NOMO-1 treated with DMSO at 0.1 percent for 48 hours (cell line): ENCODE measurements at regions not wholly inside any gene's neighbourhood (a gene's known extent, or its start where the extent isn't known, plus 50 kb on each side); places are given as distances from the start of the nearest gene placed in this dataset.

Experiments
- DNase-seq: peaks from one replicate; lab custom pipeline; 2025; ENCODE audit not compliant: unreplicated experiment; lab: John Stamatoyannopoulos, UW

DNA sequence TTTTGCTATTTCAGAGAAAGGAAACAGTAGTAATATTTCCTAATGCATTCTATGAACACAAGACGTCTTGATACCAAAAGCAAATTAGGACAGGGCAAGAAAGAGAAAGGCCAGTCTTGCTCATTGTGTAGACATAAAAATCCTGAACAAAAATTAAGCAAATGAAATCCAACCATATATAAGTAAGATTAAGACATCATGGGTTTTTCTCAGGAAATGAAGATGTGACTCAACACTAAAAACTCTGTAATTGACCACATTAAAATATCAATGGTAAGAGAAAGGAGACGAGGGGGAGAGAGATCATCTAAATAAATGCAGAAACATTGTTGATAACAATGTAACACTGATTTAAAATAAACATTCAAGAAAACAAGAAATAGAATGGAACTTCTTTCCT is 205.4 kb downstream of the SOD2 start:
- no peak for DNase-seq

GRCh38 chr6:159483259-159483658 is 209.8 kb downstream of the SOD2 start:
- no peak for DNase-seq

DNA sequence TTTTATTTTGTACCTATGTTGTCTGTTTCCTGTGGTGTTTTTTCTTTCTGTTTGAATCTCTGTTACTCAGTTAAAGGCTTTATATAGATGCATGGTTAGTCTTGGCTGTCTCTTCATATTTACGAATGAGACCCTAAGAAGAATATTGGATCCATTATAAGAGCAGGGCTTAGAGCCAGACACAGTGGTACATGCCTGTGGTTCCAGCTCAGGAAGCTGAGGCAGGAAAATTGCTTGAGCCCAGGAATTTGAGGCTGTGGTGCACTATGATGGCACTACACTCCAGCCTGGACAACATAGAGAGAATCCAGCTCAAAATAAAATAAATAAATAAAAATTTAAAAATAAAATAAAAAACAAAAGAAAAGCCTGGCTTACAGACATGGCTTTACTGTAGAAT is 211.1 kb downstream of the SOD2 start:
- DNase-seq, result no peak

DNA sequence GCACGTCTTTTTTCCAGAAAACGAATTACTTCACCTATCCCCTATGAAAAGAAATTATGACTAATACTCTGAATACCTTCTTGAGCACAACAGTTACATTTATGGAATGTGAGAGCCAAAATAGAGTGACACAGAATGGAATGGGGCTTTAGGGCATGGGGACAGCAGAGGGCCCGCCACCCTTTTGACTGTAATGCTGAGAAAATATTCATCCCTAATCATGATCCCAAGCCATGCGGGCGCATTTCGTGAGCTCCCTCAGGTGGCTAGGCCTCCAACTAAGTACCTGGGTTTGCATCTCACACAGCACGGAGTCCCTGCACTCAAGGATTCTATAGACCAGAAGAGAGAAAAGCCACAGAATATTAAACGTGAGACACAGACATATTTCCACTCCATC is 212.6 kb downstream of the SOD2 start:
- DNase-seq, result no peak

GRCh38 chr6:159479146-159479545 is 213.9 kb downstream of the SOD2 start:
- DNase-seq, result no peak

- no peak for DNase-seq
Observed at GRCh38 chr6:159473475-159474263, 219.4 kb downstream of the SOD2 start.

DNA sequence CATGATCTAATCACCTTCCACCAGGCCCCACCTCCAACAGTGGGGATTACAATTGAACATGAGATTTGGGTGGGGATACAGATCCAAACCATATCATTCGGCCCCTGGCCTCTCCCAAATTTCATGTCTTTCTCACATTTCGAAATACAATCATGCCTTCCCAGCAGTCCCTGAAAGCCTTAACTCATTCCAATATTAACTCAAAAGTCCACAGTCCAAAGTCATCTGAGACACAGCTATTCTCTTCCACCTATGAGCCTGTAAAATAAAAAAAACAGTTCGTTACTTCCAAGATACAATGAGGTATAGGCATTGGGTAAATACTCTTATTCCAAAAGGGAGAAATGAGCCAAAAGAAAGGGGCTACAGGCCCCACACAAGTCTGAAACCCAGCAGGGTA is 222.6 kb downstream of the SOD2 start:
- DNase-seq, result no peak

DNA sequence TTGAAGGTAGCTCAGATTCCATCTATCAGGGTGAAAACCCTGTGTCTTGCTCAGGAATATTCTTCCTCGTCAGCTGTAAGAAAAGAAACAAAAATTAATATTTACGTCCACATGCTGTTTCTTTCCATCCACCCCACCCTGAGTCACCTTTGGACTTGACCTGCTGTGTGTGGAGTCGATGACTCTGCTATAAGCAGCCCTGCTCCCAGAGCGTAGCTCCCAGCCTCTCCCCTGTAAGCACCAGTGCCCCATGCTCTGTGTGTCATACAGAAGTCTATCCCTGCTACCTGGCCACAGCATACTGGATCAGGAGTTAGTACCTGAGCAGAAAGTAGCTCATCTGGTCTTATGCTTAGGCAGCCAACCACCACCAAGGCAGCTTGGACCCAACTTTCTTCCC is 223.6 kb downstream of the SOD2 start:
- no peak for DNase-seq

DNA sequence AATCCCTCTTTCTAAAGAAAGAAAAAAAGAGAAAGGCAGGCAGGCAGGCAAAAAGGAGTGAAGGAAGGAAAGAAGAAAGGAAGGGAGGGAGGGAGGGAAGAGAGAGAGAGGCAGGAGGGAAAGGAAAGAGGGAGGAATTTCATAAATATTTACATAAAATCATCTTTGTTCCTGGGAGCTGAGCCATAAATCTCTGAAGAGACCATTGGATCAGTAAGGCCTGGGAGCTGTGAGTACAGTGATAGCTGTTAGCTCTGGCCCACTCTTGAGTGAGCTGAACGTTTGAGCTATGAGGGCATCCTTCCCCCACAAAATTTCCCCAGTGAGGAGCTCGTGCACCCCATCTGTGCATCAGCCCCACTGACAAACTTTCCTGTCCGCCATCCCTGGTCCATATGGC is 224.0 kb downstream of the SOD2 start:
- DNase-seq, result no peak

GRCh38 chr6:159467473-159468041 is 225.5 kb downstream of the SOD2 start:
- DNase-seq, result peak; percentile 29

- DNase-seq, result no peak
Observed at GRCh38 chr6:159466926-159467325, 226.1 kb downstream of the SOD2 start.

- DNase-seq, result no peak
Observed at GRCh38 chr6:159464816-159465215, 228.2 kb downstream of the SOD2 start.

- DNase-seq, result peak; percentile 24
Observed at GRCh38 chr6:159463119-159463829, 229.8 kb downstream of the SOD2 start.

DNA sequence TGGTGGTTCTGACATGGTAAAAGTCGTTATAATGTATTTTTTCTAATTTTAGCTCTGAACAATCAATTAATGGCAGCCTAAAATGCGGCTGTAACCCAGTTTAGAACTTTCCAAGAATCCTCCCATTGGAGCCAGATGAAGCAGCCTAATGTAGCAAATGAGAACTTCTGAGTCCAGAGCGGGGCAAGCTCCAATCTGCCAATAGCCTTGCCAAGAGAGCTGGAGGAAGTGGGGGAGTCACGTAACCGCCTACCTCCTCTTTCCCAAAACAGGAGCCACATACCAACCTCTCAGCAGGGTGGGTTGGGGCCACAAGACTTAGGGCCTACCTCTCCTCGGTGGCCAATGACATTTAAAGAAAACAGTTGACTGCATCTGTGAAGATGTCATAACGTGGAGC is 230.6 kb downstream of the SOD2 start:
- DNase-seq, result no peak

GRCh38 chr6:159461998-159462397 is 231.0 kb downstream of the SOD2 start:
- DNase-seq, result peak; percentile 62

GRCh38 chr6:159461266-159461665 is 231.8 kb downstream of the SOD2 start:
- DNase-seq, result no peak

DNA sequence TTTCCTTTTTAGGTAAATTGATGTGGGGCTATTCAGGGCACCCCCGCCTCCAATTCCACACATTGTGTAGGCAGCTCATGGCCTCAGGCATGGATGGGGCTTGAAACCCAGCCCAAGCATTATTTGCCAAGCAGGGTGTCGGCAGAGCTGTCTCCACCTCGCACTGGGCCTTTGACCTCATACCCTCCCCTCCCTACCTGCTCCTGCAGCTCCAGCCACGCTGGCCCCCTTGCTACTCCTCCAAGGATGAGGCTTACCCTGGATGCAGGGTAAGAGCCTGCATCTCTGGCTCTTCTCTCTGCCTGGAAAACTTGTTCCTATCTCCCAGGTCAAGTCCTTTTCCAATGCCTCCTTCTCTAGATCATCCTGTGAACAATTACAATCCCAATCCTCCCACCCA is 232.6 kb downstream of the SOD2 start:
- no peak for DNase-seq

- peak; percentile 43 for DNase-seq
Observed at GRCh38 chr6:159456349-159456748, 236.7 kb downstream of the SOD2 start.

DNA sequence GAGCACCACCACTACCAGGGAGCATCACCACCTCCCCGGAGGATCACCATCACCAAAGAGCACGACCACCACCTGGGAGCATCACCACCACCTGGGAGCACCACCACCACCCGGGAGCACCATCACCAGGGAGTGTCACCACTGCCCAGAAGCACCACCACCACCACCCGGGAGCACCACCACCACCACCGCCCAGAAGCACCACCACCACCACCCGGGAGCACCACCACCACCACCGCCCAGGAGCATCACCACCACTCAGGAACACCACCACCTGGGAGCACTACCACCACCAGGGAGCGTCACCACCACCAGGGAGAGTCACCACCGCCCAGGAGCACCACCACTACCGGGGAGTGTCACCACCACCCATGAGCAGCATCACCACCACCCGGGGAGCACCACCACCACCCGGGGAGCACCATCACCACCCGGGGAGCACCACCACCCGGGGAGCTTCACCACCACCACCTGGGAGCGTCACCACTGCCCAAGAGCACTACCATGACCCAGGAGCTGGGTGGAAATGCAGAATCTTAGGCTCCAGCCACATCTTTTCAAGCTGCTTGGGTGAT is 237.3 kb downstream of the SOD2 start:
- DNase-seq, result no peak

DNA sequence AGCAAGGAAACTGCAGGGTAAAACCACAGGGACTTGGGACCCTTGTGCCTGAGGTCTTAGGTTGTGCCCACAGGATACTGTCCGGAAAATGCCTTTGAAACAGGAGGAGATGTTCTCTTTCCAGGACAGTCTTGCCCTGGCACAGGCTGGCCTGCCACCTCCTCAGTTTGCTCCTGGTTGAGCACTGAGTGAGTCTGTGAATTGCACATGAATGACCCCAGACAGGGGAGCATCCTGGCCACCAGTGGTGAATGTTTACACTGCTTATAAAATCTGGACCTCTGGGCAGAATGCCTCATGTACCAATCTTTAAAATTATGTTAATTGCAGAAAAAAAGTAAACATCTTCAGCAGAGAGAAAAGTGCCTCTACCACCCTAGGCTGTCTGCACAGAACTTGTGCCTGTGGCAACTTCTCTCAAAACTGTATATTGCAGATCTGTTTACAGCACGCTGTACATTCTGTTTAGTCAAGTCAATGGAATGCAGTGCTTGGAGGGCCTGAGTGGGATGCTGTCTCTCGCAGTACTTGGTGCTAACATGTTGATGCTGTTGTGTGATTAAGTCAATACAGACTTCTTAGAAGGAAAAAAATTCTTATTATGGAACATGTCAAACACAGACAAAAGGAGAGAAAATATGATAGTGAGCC is 242.1 kb downstream of the SOD2 start:
- DNase-seq, result no peak

- no peak for DNase-seq
Observed at GRCh38 chr6:159446340-159446739, 246.7 kb downstream of the SOD2 start.
